DND-41 (cell line): ENCODE measurements at regions not wholly inside any gene's neighbourhood (a gene's known extent, or its start where the extent isn't known, plus 50 kb on each side); places are given as distances from the start of the nearest gene placed in this dataset.

Experiments used
- ATAC-seq: fragments of 200-7000 bp; cut with Tn5 transposase; 3 replicates; pipeline ENCODE4 v1.9.1; 2021; ENCODE audit warnings: low read depth; ENCODE audit not compliant: insufficient read depth
- DNase-seq: peaks from one replicate; pipeline ENCODE4 v3.0.0-alpha.2; 2020
- H2AFZ ChIP-seq: 2 replicates; pipeline ENCODE4 v1.6.0; 2012; ENCODE audit warnings: low read depth, low read length
- H3K27ac ChIP-seq: 2 replicates; pipeline ENCODE4 v1.5.1; 2012; ENCODE audit warnings: low read length, inconsistent platforms
- H3K27me3 ChIP-seq: fragments of 200-600 bp; sonication (generic); 2 replicates; pipeline ENCODE4 v1.6.0; 2012; ENCODE audit warnings: low read length, mild to moderate bottlenecking, inconsistent platforms; ENCODE audit not compliant: insufficient read depth, poor library complexity
- H3K36me3 ChIP-seq: 2 replicates; pipeline ENCODE4 v1.5.1; 2012; ENCODE audit warnings: low read length, inconsistent platforms; ENCODE audit not compliant: insufficient read depth
- H3K4me1 ChIP-seq: 2 replicates; pipeline ENCODE4 v1.5.1; 2012; ENCODE audit warnings: mild to moderate bottlenecking, low read length; ENCODE audit not compliant: insufficient read depth
- H3K4me2 ChIP-seq: 2 replicates; pipeline ENCODE4 v1.6.0; 2012; ENCODE audit warnings: mild to moderate bottlenecking, moderate library complexity, low read length, inconsistent platforms; ENCODE audit not compliant: insufficient read depth
- H3K4me3 ChIP-seq, 2 experiments: fragments of 200-600 bp in 1 of 2; shearing (Covaris generic) in 1 of 2; 2 replicates each; pipeline ENCODE4 v1.5.1; 2012 to 2016; ENCODE audit warnings: inconsistent platforms in 2 of 2, low read length in 2 of 2, mild to moderate bottlenecking in 2 of 2, low read depth in 1 of 2, moderate library complexity in 1 of 2
- H3K79me2 ChIP-seq: 2 replicates; pipeline ENCODE4 v1.6.0; 2012; ENCODE audit warnings: low read length, inconsistent platforms; ENCODE audit not compliant: insufficient read depth
- H3K9ac ChIP-seq: 2 replicates; pipeline ENCODE4 v1.6.0; 2012; ENCODE audit warnings: low read depth, mild to moderate bottlenecking, inconsistent platforms, low read length, moderate library complexity
- H3K9me3 ChIP-seq: 2 replicates; pipeline ENCODE4 v1.5.1; 2012; ENCODE audit warnings: low read length, moderate library complexity, mild to moderate bottlenecking, inconsistent platforms; ENCODE audit not compliant: insufficient read depth, severe bottlenecking
- H4K20me1 ChIP-seq: 2 replicates; pipeline ENCODE4 v1.6.0; 2012; ENCODE audit warnings: low read length; ENCODE audit not compliant: insufficient read depth
- EZH2 ChIP-seq: IDR thresholded peaks from 3 replicates; pipeline ENCODE4 v1.6.1; 2012; ENCODE audit warnings: borderline replicate concordance, low read depth, mild to moderate bottlenecking, moderate library complexity, low read length, inconsistent platforms; ENCODE audit not compliant: severe bottlenecking
- TF ChIP-seq, protein P1 (sequence below): IDR thresholded peaks from 2 replicates; pipeline ENCODE4 v1.5.1; 2012; ENCODE audit warnings: borderline replicate concordance, low read length, moderate library complexity, mild to moderate bottlenecking; ENCODE audit not compliant: poor library complexity, severe bottlenecking; ENCODE audit errors: extremely low read depth

DNA sequence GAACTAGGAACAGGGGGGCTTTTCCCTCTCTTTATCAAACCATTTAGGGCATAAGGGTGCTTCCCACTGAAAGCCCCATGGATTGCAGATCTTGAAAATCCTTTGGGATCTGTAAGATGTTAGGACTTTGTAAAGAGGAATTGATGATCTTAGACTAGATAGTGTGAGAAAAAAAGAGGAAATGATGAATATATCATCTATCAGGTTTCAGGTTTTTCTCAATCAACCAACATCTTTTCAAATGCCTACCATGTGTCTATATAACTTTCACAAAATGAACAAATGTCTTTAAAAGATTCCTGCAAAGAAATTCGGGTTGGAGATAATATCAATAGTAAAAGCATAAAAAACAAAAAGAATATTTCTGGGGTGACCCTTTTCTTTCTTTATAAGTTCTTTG is 50.1 kb downstream of the KCNC4 start:
- no peaks in the 10 kb centered on the region for H3K79me2 ChIP-seq
- H3K36me3 ChIP-seq: no peaks in the 10 kb centered on the region
- DNase-seq (no peak), ATAC-seq (no peak)
- no peak overlapping the region for H3K4me3 ChIP-seq
- H3K9me3 ChIP-seq: no peaks in the 10 kb centered on the region
- H3K4me1 ChIP-seq: no peaks in the 10 kb centered on the region
- peaks cover 8% of the 10 kb centered on the region for H3K27me3 ChIP-seq
- no peaks in the 10 kb centered on the region; the same call in 1 of the 2 replicates for H4K20me1 ChIP-seq
- no peak overlapping the region for H3K4me2 ChIP-seq
- TF ChIP-seq EZH2: no peak
- TF ChIP-seq, protein P1, sequence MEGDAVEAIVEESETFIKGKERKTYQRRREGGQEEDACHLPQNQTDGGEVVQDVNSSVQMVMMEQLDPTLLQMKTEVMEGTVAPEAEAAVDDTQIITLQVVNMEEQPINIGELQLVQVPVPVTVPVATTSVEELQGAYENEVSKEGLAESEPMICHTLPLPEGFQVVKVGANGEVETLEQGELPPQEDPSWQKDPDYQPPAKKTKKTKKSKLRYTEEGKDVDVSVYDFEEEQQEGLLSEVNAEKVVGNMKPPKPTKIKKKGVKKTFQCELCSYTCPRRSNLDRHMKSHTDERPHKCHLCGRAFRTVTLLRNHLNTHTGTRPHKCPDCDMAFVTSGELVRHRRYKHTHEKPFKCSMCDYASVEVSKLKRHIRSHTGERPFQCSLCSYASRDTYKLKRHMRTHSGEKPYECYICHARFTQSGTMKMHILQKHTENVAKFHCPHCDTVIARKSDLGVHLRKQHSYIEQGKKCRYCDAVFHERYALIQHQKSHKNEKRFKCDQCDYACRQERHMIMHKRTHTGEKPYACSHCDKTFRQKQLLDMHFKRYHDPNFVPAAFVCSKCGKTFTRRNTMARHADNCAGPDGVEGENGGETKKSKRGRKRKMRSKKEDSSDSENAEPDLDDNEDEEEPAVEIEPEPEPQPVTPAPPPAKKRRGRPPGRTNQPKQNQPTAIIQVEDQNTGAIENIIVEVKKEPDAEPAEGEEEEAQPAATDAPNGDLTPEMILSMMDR: no peak
- no peak overlapping the region for H3K27ac ChIP-seq
- H3K9ac ChIP-seq: no peak overlapping the region
- H2AFZ ChIP-seq: no peak overlapping the region

DNA sequence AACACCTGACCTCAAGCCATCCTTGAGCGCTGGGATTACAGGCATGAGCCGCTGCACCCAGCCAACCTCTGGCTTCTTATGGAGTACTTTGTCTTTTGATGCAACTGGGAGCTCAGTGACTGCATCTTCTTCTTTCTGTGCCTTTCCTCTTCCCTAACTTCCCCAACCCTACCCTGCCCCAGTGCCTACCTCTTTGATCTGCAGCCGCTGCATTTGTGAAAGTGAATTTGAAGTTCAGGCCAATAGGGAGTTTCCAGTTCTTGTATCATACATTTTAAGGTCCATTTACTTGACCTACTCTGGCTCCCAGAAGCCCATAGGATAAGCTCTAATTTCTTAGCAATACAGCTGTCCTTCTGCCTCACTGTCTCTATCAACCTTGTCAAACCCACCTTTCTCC is 52.2 kb downstream of the KCNC4 start:
- H3K4me1 ChIP-seq: no peaks in the 10 kb centered on the region
- H3K9me3 ChIP-seq: no peaks in the 10 kb centered on the region
- H3K4me2 ChIP-seq: no peak overlapping the region
- H4K20me1 ChIP-seq: no peaks in the 10 kb centered on the region; the same call in 1 of the 2 replicates
- H3K4me3 ChIP-seq: no peak overlapping the region
- ATAC-seq (no peak; the same call in 2 of the 3 replicates), DNase-seq (no peak)
- no peak overlapping the region for H2AFZ ChIP-seq
- H3K9ac ChIP-seq: no peak overlapping the region
- H3K36me3 ChIP-seq: no peaks in the 10 kb centered on the region
- no peak overlapping the region for H3K27ac ChIP-seq
- no peak for TF ChIP-seq EZH2
- TF ChIP-seq, protein P1: no peak
- H3K27me3 ChIP-seq: peaks cover 8% of the 10 kb centered on the region
- H3K79me2 ChIP-seq: no peaks in the 10 kb centered on the region

GRCh38 chr1:110262846-110263631 is 52.9 kb downstream of the KCNC4 start:
- H2AFZ ChIP-seq: no peak overlapping the region
- H3K79me2 ChIP-seq: no peaks in the 10 kb centered on the region
- no peak for DNase-seq
- no peak overlapping the region for H3K9ac ChIP-seq
- ATAC-seq: peak; percentile 69
- no peak overlapping the region for H3K27ac ChIP-seq
- H3K4me1 ChIP-seq: no peaks in the 10 kb centered on the region
- no peak overlapping the region for H3K4me2 ChIP-seq
- TF ChIP-seq, protein P1: peak; percentile 26
- TF ChIP-seq EZH2: no peak
- no peaks in the 10 kb centered on the region for H3K9me3 ChIP-seq
- H3K4me3 ChIP-seq: no peak overlapping the region
- H4K20me1 ChIP-seq: no peaks in the 10 kb centered on the region; the same call in 1 of the 2 replicates
- no peaks in the 10 kb centered on the region for H3K36me3 ChIP-seq
- H3K27me3 ChIP-seq: peaks cover 8% of the 10 kb centered on the region
